PFSK-1 (cell line): ENCODE measurements at regions not wholly inside any gene's neighbourhood (a gene's known extent, or its start where the extent isn't known, plus 50 kb on each side); places are given as distances from the start of the nearest gene placed in this dataset.

Experiments used
- POLR2AphosphoS5 ChIP-seq: IDR thresholded peaks from 2 replicates; pipeline ENCODE4 v1.6.1; 2012; ENCODE audit warnings: low read depth, mild to moderate bottlenecking, control low read depth, low read length, moderate library complexity
- TAF1 ChIP-seq: IDR thresholded peaks from 2 replicates; pipeline ENCODE4 v1.6.1; 2012; ENCODE audit warnings: low read length, control low read depth, borderline replicate concordance; ENCODE audit not compliant: insufficient read depth
- TF ChIP-seq, protein P1 (sequence below), 2 experiments: IDR thresholded peaks; 2 replicates each; pipeline versions ENCODE4 v1.6.1 to v1.8.0; 2011 to 2012; ENCODE audit warnings: low read depth in 2 of 2, low read length in 2 of 2, control low read depth in 1 of 2, inconsistent platforms in 1 of 2, mild to moderate bottlenecking in 1 of 2, moderate library complexity in 1 of 2; ENCODE audit not compliant: insufficient read depth in 1 of 2

DNA sequence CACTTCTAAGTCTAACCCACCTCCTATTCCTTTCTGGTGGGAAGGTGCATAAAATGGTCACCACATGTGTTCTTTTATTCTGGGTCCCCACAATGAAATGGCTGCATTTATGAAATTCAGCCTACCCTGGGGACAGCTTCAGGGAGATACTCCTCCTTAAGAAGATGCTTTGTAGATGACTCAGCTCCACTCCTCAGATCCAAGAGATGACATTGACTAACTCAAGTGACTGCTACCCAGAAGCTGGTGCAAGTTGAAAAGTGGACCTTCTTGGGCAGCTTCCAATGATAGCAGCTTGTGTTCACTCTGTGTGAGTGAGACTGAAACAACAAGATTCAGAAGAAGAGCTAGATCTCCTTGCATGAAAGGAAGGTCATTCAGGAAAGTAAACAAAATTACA, 113.4 kb downstream of the SCP2D1 start:
- TF ChIP-seq TAF1, result no peak
- TF ChIP-seq, protein P1, sequence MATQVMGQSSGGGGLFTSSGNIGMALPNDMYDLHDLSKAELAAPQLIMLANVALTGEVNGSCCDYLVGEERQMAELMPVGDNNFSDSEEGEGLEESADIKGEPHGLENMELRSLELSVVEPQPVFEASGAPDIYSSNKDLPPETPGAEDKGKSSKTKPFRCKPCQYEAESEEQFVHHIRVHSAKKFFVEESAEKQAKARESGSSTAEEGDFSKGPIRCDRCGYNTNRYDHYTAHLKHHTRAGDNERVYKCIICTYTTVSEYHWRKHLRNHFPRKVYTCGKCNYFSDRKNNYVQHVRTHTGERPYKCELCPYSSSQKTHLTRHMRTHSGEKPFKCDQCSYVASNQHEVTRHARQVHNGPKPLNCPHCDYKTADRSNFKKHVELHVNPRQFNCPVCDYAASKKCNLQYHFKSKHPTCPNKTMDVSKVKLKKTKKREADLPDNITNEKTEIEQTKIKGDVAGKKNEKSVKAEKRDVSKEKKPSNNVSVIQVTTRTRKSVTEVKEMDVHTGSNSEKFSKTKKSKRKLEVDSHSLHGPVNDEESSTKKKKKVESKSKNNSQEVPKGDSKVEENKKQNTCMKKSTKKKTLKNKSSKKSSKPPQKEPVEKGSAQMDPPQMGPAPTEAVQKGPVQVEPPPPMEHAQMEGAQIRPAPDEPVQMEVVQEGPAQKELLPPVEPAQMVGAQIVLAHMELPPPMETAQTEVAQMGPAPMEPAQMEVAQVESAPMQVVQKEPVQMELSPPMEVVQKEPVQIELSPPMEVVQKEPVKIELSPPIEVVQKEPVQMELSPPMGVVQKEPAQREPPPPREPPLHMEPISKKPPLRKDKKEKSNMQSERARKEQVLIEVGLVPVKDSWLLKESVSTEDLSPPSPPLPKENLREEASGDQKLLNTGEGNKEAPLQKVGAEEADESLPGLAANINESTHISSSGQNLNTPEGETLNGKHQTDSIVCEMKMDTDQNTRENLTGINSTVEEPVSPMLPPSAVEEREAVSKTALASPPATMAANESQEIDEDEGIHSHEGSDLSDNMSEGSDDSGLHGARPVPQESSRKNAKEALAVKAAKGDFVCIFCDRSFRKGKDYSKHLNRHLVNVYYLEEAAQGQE (IDR thresholded peaks at IDR 0.05; ENCODE audit: insufficient read depth in 1 of 2, low read depth in 2 of 2, low read length in 2 of 2), result no peak
- TF ChIP-seq POLR2AphosphoS5, result no peak
